Motor neuron (in vitro differentiated cells): ENCODE measurements at regions not wholly inside any gene's neighbourhood (a gene's known extent, or its start where the extent isn't known, plus 50 kb on each side); places are given as distances from the start of the nearest gene placed in this dataset.
"Not testable (repeated sequence)": the region's sequence is repeated elsewhere in the genome, so short reads cannot be mapped to it uniquely, and the experiment has no call there.

Experiments used
- ATAC-seq, 8 experiments: fragments of 200-7000 bp; cut with Tn5 transposase; replicated peaks in 6 of 8; 2 replicates each; pipeline ENCODE4 v1.8.0; 2021; ENCODE audit warnings: mild to moderate bottlenecking in 8 of 8, moderate library complexity in 8 of 8
- H3K27ac ChIP-seq, 2 donors: fragments of 250-450 bp; sonication (Bioruptor Pico); 2 replicates each; pipeline ENCODE4 v1.9.0; 2021; ENCODE audit warnings: antibody characterized with exemption in 2 of 2, mild to moderate bottlenecking in 2 of 2, moderate library complexity in 1 of 2
- H3K4me1 ChIP-seq, 2 donors: fragments of 250-450 bp; sonication (Bioruptor Pico); replicated peaks in 1 of 2; 2 replicates each; pipeline ENCODE4 v1.6.1; 2021; ENCODE audit warnings: antibody characterized with exemption in 2 of 2, mild to moderate bottlenecking in 2 of 2, moderate library complexity in 1 of 2
- H3K4me3 ChIP-seq, 5 donors: fragments of 250-450 bp; sonication (Bioruptor Pico); 2 replicates each; pipeline ENCODE4 v1.9.0; 2021; ENCODE audit warnings: antibody characterized with exemption in 5 of 5, mild to moderate bottlenecking in 5 of 5, moderate library complexity in 4 of 5
- WGBS, 10 experiments: fragments of 450-650 bp; shearing (Covaris generic); methylation state at CpG; one replicate each; pipeline ENCODE4 v1.0.0; 2022; 5-methylcytosine and 5-hydroxymethylcytosine counted together
- in situ Hi-C, 9 experiments: fragments of 400-800 bp; cut with MboI; loops; one replicate each; pipeline ENCODE4 v1.15.0; 2021; ENCODE audit warnings: low sequenced_read_pairs in 9 of 9, low pct_unique_long_range_greater_than_20kb in 2 of 9; ENCODE audit not compliant: unreplicated experiment in 9 of 9

- no peak overlapping the region for H3K4me3 ChIP-seq
- in situ Hi-C loops: loop anchor here in 1 of 9 experiments (25.0 kb wide), 1 partner anchor 480 kb away; no protein-coding TSS in a partner anchor
- H3K4me1 ChIP-seq: no peaks in the 10 kb centered on the region
- peak in 1 of 8 experiments; percentile 52 for ATAC-seq
- WGBS, 10 experiments: 0 to 100% (median 69%) methylated on average over 1 to 2 of the region's 2 CpGs; no CpG with 5 or more reads in 3 of the 10 experiments
- no peak overlapping the region for H3K27ac ChIP-seq
Measured at GRCh38 chr1:199242147-199242546, 603.3 kb downstream of the PTPRC start.

GRCh38 chr1:199242601-199243000 is 603.8 kb downstream of the PTPRC start:
- in situ Hi-C loops: loop anchor here in 1 of 9 experiments (25.0 kb wide), 1 partner anchor 480 kb away; no protein-coding TSS in a partner anchor
- Histone ChIP-seq H3K4me3 (no peak overlapping the region), H3K27ac (no peak overlapping the region), H3K4me1 (no peaks in the 10 kb centered on the region)
- 83 to 100% (median 92%) methylated on average over 1 to 2 of the region's 2 CpGs; no CpG with 5 or more reads in 6 of the 10 experiments for WGBS, 10 experiments
- ATAC-seq: no peak

GRCh38 chr1:199243423-199244061 is 604.7 kb downstream of the PTPRC start:
- peak in 5 of 8 experiments; percentile 38 to 95 (median 88) for ATAC-seq
- in situ Hi-C loops: loop anchor here in 1 of 9 experiments (25.0 kb wide), 1 partner anchor 481 kb away; no protein-coding TSS in a partner anchor

GRCh38 chr1:199245946-199246345 is 607.1 kb downstream of the PTPRC start:
- in situ Hi-C loops: loop anchor here in 1 of 9 experiments (25.0 kb wide), 1 partner anchor 484 kb away; no protein-coding TSS in a partner anchor
- Histone ChIP-seq H3K4me3 (no peak overlapping the region), H3K27ac (no peak overlapping the region), H3K4me1 (no peaks in the 10 kb centered on the region)
- peak in 3 of 8 experiments; percentile 13 to 48 (median 45) for ATAC-seq
- WGBS, 10 experiments: 0 to 80% (median 56%) methylated on average over 2 to 3 of the region's 3 CpGs

More at GRCh38 chr1:199243423-199244061, 604.7 kb downstream of the PTPRC start:
- no peak overlapping the region for H3K27ac ChIP-seq
- H3K4me1 ChIP-seq: no peaks in the 10 kb centered on the region
- 33 to 92% (median 80%) methylated on average over 1 to 11 of the region's 11 CpGs; no CpG with 5 or more reads in 1 of the 10 experiments for WGBS, 10 experiments
- H3K4me3 ChIP-seq: no peak overlapping the region

GRCh38 chr1:199246716-199247115 is 607.9 kb downstream of the PTPRC start:
- Histone ChIP-seq H3K27ac (no peak overlapping the region), H3K4me3 (no peak overlapping the region), H3K4me1 (no peaks in the 10 kb centered on the region)
- peak in 3 of 8 experiments; percentile 25 to 40 (median 37) for ATAC-seq
- 8 to 100% (median 86%) methylated on average over 1 to 3 of the region's 3 CpGs for WGBS, 10 experiments
- in situ Hi-C loops: loop anchor here in 1 of 9 experiments (25.0 kb wide), 1 partner anchor 484 kb away; no protein-coding TSS in a partner anchor

GRCh38 chr1:199247891-199248290 is 609.1 kb downstream of the PTPRC start:
- in situ Hi-C loops: loop anchor here in 1 of 9 experiments (25.0 kb wide), 1 partner anchor 486 kb away; no protein-coding TSS in a partner anchor
- H3K27ac ChIP-seq: no peak overlapping the region
- H3K4me3 ChIP-seq: no peak overlapping the region
- no peak for ATAC-seq
- no peaks in the 10 kb centered on the region for H3K4me1 ChIP-seq

GRCh38 chr1:199254040-199254439 is 615.2 kb downstream of the PTPRC start:
- ATAC-seq, H3K4me1 ChIP-seq, H3K4me3 ChIP-seq, H3K27ac ChIP-seq, in situ Hi-C loops: not testable (repeated sequence)
- 67 to 100% (median 92%) methylated on average over 1 of the region's 1 CpG; no CpG with 5 or more reads in 2 of the 10 experiments for WGBS, 10 experiments

GRCh38 chr1:199261328-199261727 is 622.5 kb downstream of the PTPRC start:
- no peak for ATAC-seq
- Histone ChIP-seq H3K27ac (no peak overlapping the region), H3K4me1 (no peaks in the 10 kb centered on the region), H3K4me3 (no peak overlapping the region)
- 30 to 96% (median 79%) methylated on average over 1 to 4 of the region's 4 CpGs; no CpG with 5 or more reads in 2 of the 10 experiments for WGBS, 10 experiments
- in situ Hi-C loops: no loop called here

- Histone ChIP-seq H3K27ac (no peak overlapping the region), H3K4me3 (no peak overlapping the region), H3K4me1 (no peaks in the 10 kb centered on the region)
- WGBS, 10 experiments: 83 to 100% (median 100%) methylated on average over 1 to 2 of the region's 2 CpGs; no CpG with 5 or more reads in 3 of the 10 experiments
- in situ Hi-C loops: no loop called here
- ATAC-seq: no peak
Measured at GRCh38 chr1:199264283-199264682, 625.4 kb downstream of the PTPRC start.

- WGBS, 10 experiments: 29 to 88% (median 70%) methylated on average over 1 of the region's 1 CpG; no CpG with 5 or more reads in 4 of the 10 experiments
- Histone ChIP-seq H3K4me1 (no peaks in the 10 kb centered on the region), H3K4me3 (no peak overlapping the region), H3K27ac (no peak overlapping the region)
- ATAC-seq: no peak
- in situ Hi-C loops: no loop called here
Measured at GRCh38 chr1:199264911-199265310, 626.1 kb downstream of the PTPRC start.

- Histone ChIP-seq H3K27ac (no peak overlapping the region), H3K4me1 (no peaks in the 10 kb centered on the region), H3K4me3 (no peak overlapping the region)
- in situ Hi-C loops: no loop called here
- no peak for ATAC-seq
- 42 to 100% (median 80%) methylated on average over 1 to 3 of the region's 3 CpGs for WGBS, 10 experiments
Measured at GRCh38 chr1:199265319-199265718, 626.5 kb downstream of the PTPRC start.

- in situ Hi-C loops: no loop called here
- H3K4me3 ChIP-seq: no peak overlapping the region
- WGBS, 10 experiments: 69 to 100% (median 95%) methylated on average over 1 to 3 of the region's 3 CpGs; no CpG with 5 or more reads in 1 of the 10 experiments
- no peaks in the 10 kb centered on the region for H3K4me1 ChIP-seq
- no peak for ATAC-seq
- no peak overlapping the region for H3K27ac ChIP-seq
Measured at GRCh38 chr1:199269241-199269640, 630.4 kb downstream of the PTPRC start.

GRCh38 chr1:199272139-199272544 is 633.3 kb downstream of the PTPRC start:
- no peak overlapping the region for H3K27ac ChIP-seq
- in situ Hi-C loops: no loop called here
- ATAC-seq: no peak
- 14 to 100% (median 87%) methylated on average over 1 to 3 of the region's 3 CpGs for WGBS, 10 experiments
- no peaks in the 10 kb centered on the region for H3K4me1 ChIP-seq
- H3K4me3 ChIP-seq: no peak overlapping the region
